GM19397 (cell line): ENCODE measurements at regions not wholly inside any gene's neighbourhood (a gene's known extent, or its start where the extent isn't known, plus 50 kb on each side); places are given as distances from the start of the nearest gene placed in this dataset.

Source experiments
- ATAC-seq: cut with Tn5 transposase; IDR thresholded peaks from one replicate; pipeline ENCODE4 v1.9.1; 2021; ENCODE audit warnings: mild to moderate bottlenecking, moderate library complexity; ENCODE audit not compliant: unreplicated experiment

GRCh38 chr3:162764051-162764807 is 1267.6 kb downstream of the OTOL1 start:
- ATAC-seq: no peak

GRCh38 chr3:162764808-162765071 is 1268.1 kb downstream of the OTOL1 start:
- ATAC-seq: no peak

- no peak for ATAC-seq
These were observed 1268.9 kb downstream of the OTOL1 start for GRCh38 chr3:162765524-162765923.

- no peak for ATAC-seq
These were observed 1273.0 kb downstream of the OTOL1 start for GRCh38 chr3:162769564-162769963.

- ATAC-seq: no peak
These were observed 1273.9 kb downstream of the OTOL1 start for GRCh38 chr3:162770551-162770950.

GRCh38 chr3:162774613-162775100 is 1278.0 kb downstream of the OTOL1 start:
- ATAC-seq: no peak

GRCh38 chr3:162776148-162776547 is 1279.5 kb downstream of the OTOL1 start:
- ATAC-seq: no peak

GRCh38 chr3:162777118-162777517 is 1280.5 kb downstream of the OTOL1 start:
- no peak for ATAC-seq

- ATAC-seq: no peak
These were observed 1283.7 kb downstream of the OTOL1 start for GRCh38 chr3:162780313-162780712.

- ATAC-seq: no peak
These were observed 1303.3 kb downstream of the OTOL1 start for GRCh38 chr3:162799910-162800309.

- no peak for ATAC-seq
These were observed 1305.8 kb downstream of the OTOL1 start for GRCh38 chr3:162802228-162802965.

GRCh38 chr3:162810776-162811175 is 1314.2 kb downstream of the OTOL1 start:
- ATAC-seq: no peak

- ATAC-seq: no peak
These were observed 1346.1 kb downstream of the OTOL1 start for GRCh38 chr3:162842549-162843216.

- ATAC-seq: no peak
These were observed 1349.3 kb downstream of the OTOL1 start for GRCh38 chr3:162845918-162846317.

- no peak for ATAC-seq
These were observed 1350.9 kb downstream of the OTOL1 start for GRCh38 chr3:162847511-162847910.

- ATAC-seq: no peak
These were observed 1367.0 kb downstream of the OTOL1 start for GRCh38 chr3:162863579-162863978.

- ATAC-seq: no peak
These were observed 1368.9 kb downstream of the OTOL1 start for GRCh38 chr3:162865466-162865865.

GRCh38 chr3:162879021-162879562 is 1382.5 kb downstream of the OTOL1 start:
- no peak for ATAC-seq

- no peak for ATAC-seq
These were observed 1387.8 kb downstream of the OTOL1 start for GRCh38 chr3:162884373-162884772.

- no peak for ATAC-seq
These were observed 1396.5 kb downstream of the OTOL1 start for GRCh38 chr3:162892921-162893793.

- ATAC-seq: no peak
These were observed 1400.7 kb downstream of the OTOL1 start for GRCh38 chr3:162897291-162897690.
